MCF 10A (cell line): ENCODE measurements at regions not wholly inside any gene's neighbourhood (a gene's known extent, or its start where the extent isn't known, plus 50 kb on each side); places are given as distances from the start of the nearest gene placed in this dataset.

Source experiments
- BruUV-seq: library from RNA; stranded (reverse); fragments of 400-500 nt; replicated peaks from 2 replicates; lab custom pipeline; 2021; lab: Mats Ljungman, UMichigan
- CTCF ChIA-PET: fragments of 300-600 bp; sonication (Branson Sonifier 250); formaldehyde crosslinking; extraction: SDS; loops from one replicate; lab custom pipeline; 2021; ENCODE audit warnings: antibody characterized with exemption, inconsistent platforms; lab: Yijun Ruan, JAX
- POLR2A ChIA-PET: fragments of 300-600, 350-650 bp; sonication (Branson Sonifier 250); formaldehyde crosslinking; extraction: SDS; loops from one replicate; lab custom pipeline; 2020; ENCODE audit warnings: antibody characterized with exemption, inconsistent platforms; lab: Yijun Ruan, JAX
- DNase-seq: peaks from one replicate; pipeline ENCODE4 v3.0.0-alpha.2; 2018; ENCODE audit not compliant: unreplicated experiment
- H3K27ac Mint-ChIP-seq: one replicate; pipeline ENCODE4 v1.8.0; 2022; ENCODE audit warnings: mild to moderate bottlenecking, low read depth, mixed read lengths; ENCODE audit not compliant: unreplicated experiment
- H3K27me3 Mint-ChIP-seq: one replicate; pipeline ENCODE4 v1.8.0; 2022; ENCODE audit warnings: mixed read lengths; ENCODE audit not compliant: insufficient read depth, unreplicated experiment
- H3K36me3 Mint-ChIP-seq: one replicate; pipeline ENCODE4 v1.8.0; 2022; ENCODE audit warnings: mild to moderate bottlenecking, moderate library complexity, mixed read lengths; ENCODE audit not compliant: insufficient read depth, unreplicated experiment
- H3K4me1 Mint-ChIP-seq: one replicate; pipeline ENCODE4 v1.8.0; 2022; ENCODE audit warnings: mixed read lengths; ENCODE audit not compliant: insufficient read depth, unreplicated experiment
- H3K4me3 Mint-ChIP-seq: one replicate; pipeline ENCODE4 v1.8.0; 2022; ENCODE audit warnings: mild to moderate bottlenecking, moderate library complexity, mixed read lengths; ENCODE audit not compliant: unreplicated experiment
- H3K9me3 Mint-ChIP-seq: one replicate; pipeline ENCODE4 v1.8.0; 2022; ENCODE audit warnings: mixed read lengths; ENCODE audit not compliant: unreplicated experiment
- CTCF ChIP-seq: fragments of 200-600 bp; IDR thresholded peaks from one replicate; pipeline ENCODE4 v1.8.0; 2022; ENCODE audit warnings: antibody characterized with exemption, mild to moderate bottlenecking; ENCODE audit not compliant: unreplicated experiment
- intact Hi-C: fragments of 100-400 bp; cut with micrococcal nuclease; formaldehyde crosslinking; loops from 2 replicates; pipeline ENCODE4 v1.14.1; 2022

GRCh38 chr3:59595830-59596229 is 546.0 kb upstream of the CFAP20DC start:
- no peak for DNase-seq
- Mint-ChIP-seq H3K27me3 (no peaks in the 10 kb centered on the region), H3K4me3 (no peak overlapping the region), H3K36me3 (peaks cover 4% of the 10 kb centered on the region), H3K9me3 (no peaks in the 10 kb centered on the region), H3K4me1 (no peaks in the 10 kb centered on the region), H3K27ac (no peak overlapping the region)
- no peak for TF ChIP-seq CTCF
- CTCF ChIA-PET = interaction anchor here (1.5 kb wide), 1 partner anchor 11 kb away, joined by 4 read pairs; no protein-coding TSS in a partner anchor
- no TSS peak for BruUV-seq
- intact Hi-C loops = no loop called here
- POLR2A ChIA-PET = interaction anchor here (0.6 kb wide), 1 partner anchor 247 kb away, joined by 3 read pairs; no protein-coding TSS in a partner anchor

- Mint-ChIP-seq H3K4me1 (no peaks in the 10 kb centered on the region), H3K36me3 (no peaks in the 10 kb centered on the region), H3K4me3 (no peak overlapping the region), H3K27ac (no peak overlapping the region), H3K9me3 (no peaks in the 10 kb centered on the region), H3K27me3 (no peaks in the 10 kb centered on the region)
- no peak for TF ChIP-seq CTCF
- intact Hi-C loops = no loop called here
- BruUV-seq = no TSS peak
- DNase-seq = no peak
- ChIA-PET POLR2A (no interaction called here), CTCF (interaction anchor here (1.0 to 1.1 kb wide), 2 partner anchors 16 to 714 kb away, joined by 3 to 4 read pairs; no protein-coding TSS in a partner anchor)
Measured at GRCh38 chr3:59593380-59593779, 543.6 kb upstream of the CFAP20DC start.

- Mint-ChIP-seq H3K9me3 (peaks cover 11% of the 10 kb centered on the region), H3K4me1 (peaks cover 14% of the 10 kb centered on the region), H3K27ac (no peak overlapping the region), H3K36me3 (no peaks in the 10 kb centered on the region), H3K4me3 (no peak overlapping the region), H3K27me3 (no peaks in the 10 kb centered on the region)
- ChIA-PET CTCF (interaction anchor here (0.7 to 2.2 kb wide), 6 partner anchors 13 to 273 kb away, joined by 3 to 11 read pairs (median 4); no protein-coding TSS in a partner anchor), POLR2A (no interaction called here)
- no peak for TF ChIP-seq CTCF
- no TSS peak for BruUV-seq
- no peak for DNase-seq
- intact Hi-C loops = no loop called here
Measured at GRCh38 chr3:59580996-59581395, 531.2 kb upstream of the CFAP20DC start.

- BruUV-seq = no TSS peak
- ChIA-PET POLR2A (no interaction called here), CTCF (interaction anchor here (0.8 to 2.2 kb wide), 6 partner anchors 21 to 277 kb away, joined by 3 to 11 read pairs (median 5); no protein-coding TSS in a partner anchor)
- H3K4me3 Mint-ChIP-seq = no peak overlapping the region
- no peak overlapping the region for H3K27ac Mint-ChIP-seq
- no peaks in the 10 kb centered on the region for H3K36me3 Mint-ChIP-seq
- no peak for TF ChIP-seq CTCF
- H3K9me3 Mint-ChIP-seq = peaks cover 7% of the 10 kb centered on the region
- no peak for DNase-seq
- peaks cover 14% of the 10 kb centered on the region for H3K4me1 Mint-ChIP-seq
- no peaks in the 10 kb centered on the region for H3K27me3 Mint-ChIP-seq
- intact Hi-C loops = no loop called here
Measured at GRCh38 chr3:59580499-59580898, 530.7 kb upstream of the CFAP20DC start.
